Keratinocyte (primary cell): ENCODE measurements at regions not wholly inside any gene's neighbourhood (a gene's known extent, or its start where the extent isn't known, plus 50 kb on each side); places are given as distances from the start of the nearest gene placed in this dataset.

Source experiments
- DNase-seq: peaks from one replicate; pipeline ENCODE4 v3.0.0-alpha.2; 2011; ENCODE audit warnings: low read depth, missing footprints, low spot score
- FAIRE-seq: peaks from 2 replicates; lab custom pipeline; 2011; peaks lifted over from hg19 to GRCh38; lab: Jason Lieb, UNC
- H2AFZ ChIP-seq: 2 replicates; pipeline ENCODE4 v1.6.0; 2012; ENCODE audit warnings: low read length, control low read depth, inconsistent platforms; ENCODE audit not compliant: control insufficient read depth
- H3K27ac ChIP-seq: 2 replicates; pipeline ENCODE4 v1.5.1; 2011; ENCODE audit warnings: low read length; ENCODE audit not compliant: control insufficient read depth, insufficient read depth
- H3K27me3 ChIP-seq: 3 replicates; pipeline ENCODE4 v1.6.0; 2011; ENCODE audit warnings: low read length; ENCODE audit not compliant: control insufficient read depth, insufficient read depth; ENCODE audit errors: extremely low read depth
- H3K36me3 ChIP-seq, 2 experiments: 2 replicates in 1 of 2; 3 replicates in 1 of 2; pipeline ENCODE4 v1.5.1; 2011; ENCODE audit warnings: low read length in 2 of 2, mild to moderate bottlenecking in 1 of 2; ENCODE audit not compliant: control insufficient read depth in 2 of 2, insufficient read depth in 2 of 2; ENCODE audit errors: extremely low read depth in 1 of 2
- H3K4me1 ChIP-seq: 3 replicates; pipeline ENCODE4 v1.5.1; 2011; ENCODE audit warnings: low read length; ENCODE audit not compliant: control insufficient read depth, insufficient read depth; ENCODE audit errors: extremely low read depth
- H3K4me2 ChIP-seq: 3 replicates; pipeline ENCODE4 v1.6.0; 2011; ENCODE audit warnings: low read depth, low read length; ENCODE audit not compliant: control insufficient read depth, insufficient read depth; ENCODE audit errors: extremely low read depth
- H3K4me3 ChIP-seq, 3 experiments: fragments of 200-600 bp in 1 of 3; sonication (generic) in 1 of 3; 2 replicates in 2 of 3; 3 replicates in 1 of 3; pipeline ENCODE4 v1.5.1; 2011 to 2016; ENCODE audit warnings: low read length in 3 of 3, mild to moderate bottlenecking in 3 of 3, control low read depth in 2 of 3, inconsistent platforms in 1 of 3, low read depth in 1 of 3, mixed read lengths in 1 of 3, mixed run types in 1 of 3, moderate library complexity in 1 of 3; ENCODE audit not compliant: control insufficient read depth in 2 of 3, insufficient read depth in 2 of 3; ENCODE audit errors: extremely low read depth in 1 of 3
- H3K79me2 ChIP-seq: 2 replicates; pipeline ENCODE4 v1.6.0; 2012; ENCODE audit warnings: low read length; ENCODE audit not compliant: control insufficient read depth, insufficient read depth
- H3K9ac ChIP-seq: 3 replicates; pipeline ENCODE4 v1.6.0; 2011; ENCODE audit warnings: low read length; ENCODE audit not compliant: control insufficient read depth, insufficient read depth; ENCODE audit errors: extremely low read depth
- H3K9me1 ChIP-seq: 3 replicates; pipeline ENCODE4 v1.6.0; 2011; ENCODE audit warnings: low read length; ENCODE audit not compliant: control insufficient read depth, insufficient read depth; ENCODE audit errors: extremely low read depth
- H3K9me3 ChIP-seq: 2 replicates; pipeline ENCODE4 v1.5.1; 2012; ENCODE audit warnings: low read depth, low read length; ENCODE audit not compliant: control insufficient read depth
- H4K20me1 ChIP-seq: 3 replicates; pipeline ENCODE4 v1.6.0; 2011; ENCODE audit warnings: low read length; ENCODE audit not compliant: control insufficient read depth, insufficient read depth; ENCODE audit errors: extremely low read depth
- EZH2 ChIP-seq: IDR thresholded peaks from one replicate; pipeline ENCODE4 v1.6.1; 2012; ENCODE audit warnings: inconsistent platforms, mild to moderate bottlenecking, low read length, moderate library complexity
- dilution Hi-C: fragments of 300-500 bp; cut with MboI; formaldehyde crosslinking; loops from one replicate; pipeline ENCODE4 v1.7.0; 2020; ENCODE audit warnings: low sequenced_read_pairs; ENCODE audit not compliant: extremely low pct_ligation_motif_present
- TF ChIP-seq, protein P1 (sequence below), 3 experiments: IDR thresholded peaks in 1 of 3; conservative IDR thresholded peaks in 1 of 3; optimal IDR thresholded peaks in 1 of 3; 2 replicates in 2 of 3; 3 replicates in 1 of 3; pipeline versions ENCODE3 to v1.5.1; 2011; ENCODE audit warnings: low read length in 3 of 3, mild to moderate bottlenecking in 3 of 3, moderate library complexity in 2 of 3, control low read depth in 1 of 3, inconsistent platforms in 1 of 3; ENCODE audit not compliant: insufficient read depth in 2 of 3; ENCODE audit errors: extremely low read depth in 1 of 3

DNA sequence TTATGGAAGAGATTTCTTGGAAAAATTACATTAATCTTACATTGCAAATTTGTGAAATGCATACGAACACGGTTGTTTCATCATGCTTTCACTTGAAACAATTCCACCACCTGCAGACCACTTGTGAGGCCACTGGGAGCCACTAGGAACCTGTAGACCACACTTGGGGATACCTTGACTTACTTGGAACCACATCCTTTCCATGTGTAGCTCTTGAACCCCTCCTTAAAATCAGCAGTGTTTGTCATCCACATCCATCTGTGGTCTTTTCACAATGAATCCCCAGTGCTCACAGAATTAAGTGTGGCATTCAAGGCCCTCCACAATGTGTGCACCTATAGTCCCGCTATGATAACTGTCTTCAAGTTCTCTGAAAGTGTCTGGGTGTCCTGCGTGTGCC lies 350.9 kb downstream of the MYCN start:
- no peak for DNase-seq
- no peak for TF ChIP-seq EZH2
- TF ChIP-seq, protein P1, sequence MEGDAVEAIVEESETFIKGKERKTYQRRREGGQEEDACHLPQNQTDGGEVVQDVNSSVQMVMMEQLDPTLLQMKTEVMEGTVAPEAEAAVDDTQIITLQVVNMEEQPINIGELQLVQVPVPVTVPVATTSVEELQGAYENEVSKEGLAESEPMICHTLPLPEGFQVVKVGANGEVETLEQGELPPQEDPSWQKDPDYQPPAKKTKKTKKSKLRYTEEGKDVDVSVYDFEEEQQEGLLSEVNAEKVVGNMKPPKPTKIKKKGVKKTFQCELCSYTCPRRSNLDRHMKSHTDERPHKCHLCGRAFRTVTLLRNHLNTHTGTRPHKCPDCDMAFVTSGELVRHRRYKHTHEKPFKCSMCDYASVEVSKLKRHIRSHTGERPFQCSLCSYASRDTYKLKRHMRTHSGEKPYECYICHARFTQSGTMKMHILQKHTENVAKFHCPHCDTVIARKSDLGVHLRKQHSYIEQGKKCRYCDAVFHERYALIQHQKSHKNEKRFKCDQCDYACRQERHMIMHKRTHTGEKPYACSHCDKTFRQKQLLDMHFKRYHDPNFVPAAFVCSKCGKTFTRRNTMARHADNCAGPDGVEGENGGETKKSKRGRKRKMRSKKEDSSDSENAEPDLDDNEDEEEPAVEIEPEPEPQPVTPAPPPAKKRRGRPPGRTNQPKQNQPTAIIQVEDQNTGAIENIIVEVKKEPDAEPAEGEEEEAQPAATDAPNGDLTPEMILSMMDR (optimal IDR thresholded peaks at IDR 0.05 in 1 of 3, IDR thresholded peaks at IDR 0.05 in 1 of 3, conservative IDR thresholded peaks at IDR 0.05 in 1 of 3; ENCODE audit: extremely low read depth in 1 of 3, insufficient read depth in 2 of 3, low read length in 3 of 3) = no peak
- H3K9ac ChIP-seq = no peak overlapping the region
- H3K27ac ChIP-seq = no peak overlapping the region
- no peaks in the 10 kb centered on the region for H3K9me1 ChIP-seq
- no peak overlapping the region for H3K4me2 ChIP-seq
- H2AFZ ChIP-seq = no peak overlapping the region
- H3K79me2 ChIP-seq = no peaks in the 10 kb centered on the region
- no peaks in the 10 kb centered on the region for H4K20me1 ChIP-seq
- H3K4me3 ChIP-seq = no peak overlapping the region
- dilution Hi-C loops = no loop called here
- no peaks in the 10 kb centered on the region for H3K27me3 ChIP-seq
- no peaks in the 10 kb centered on the region for H3K4me1 ChIP-seq
- FAIRE-seq = no peak
- no peaks in the 10 kb centered on the region for H3K9me3 ChIP-seq
- no peaks in the 10 kb centered on the region for H3K36me3 ChIP-seq

DNA sequence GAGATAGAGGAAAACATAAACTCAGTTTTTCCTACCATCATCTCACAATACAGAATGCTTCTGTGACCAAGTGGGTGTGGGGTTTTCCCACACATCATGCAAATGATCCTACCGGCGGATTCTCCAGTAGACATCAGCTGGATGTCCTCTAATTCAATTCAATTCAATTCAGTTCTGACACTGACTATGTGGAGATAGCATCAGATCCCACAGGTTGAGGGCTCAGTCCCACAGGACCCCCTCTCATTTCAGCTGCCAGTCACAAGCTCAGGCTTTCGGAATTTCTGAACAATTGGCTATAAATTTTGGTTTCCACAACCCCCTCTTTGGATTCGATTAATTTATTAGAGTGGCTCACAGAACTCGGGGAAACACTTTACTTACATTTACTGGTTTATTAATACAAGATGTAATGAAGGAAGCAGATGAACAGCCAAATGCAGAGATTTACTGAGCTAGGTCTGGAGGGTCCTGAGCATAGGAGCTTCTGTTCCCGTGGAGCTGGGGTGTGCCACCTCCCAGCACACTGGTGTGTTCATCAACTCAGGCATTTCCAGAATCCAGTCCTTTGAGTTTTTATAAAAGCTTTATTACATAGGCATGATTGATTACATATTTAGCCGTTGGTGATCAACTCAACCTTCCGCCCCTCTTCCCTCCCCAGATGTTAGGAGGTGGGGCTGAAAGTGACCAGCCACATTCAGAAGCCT lies 350.1 kb downstream of the MYCN start:
- Histone ChIP-seq H2AFZ (no peak overlapping the region), H3K4me1 (no peaks in the 10 kb centered on the region), H3K9me1 (no peaks in the 10 kb centered on the region), H4K20me1 (no peaks in the 10 kb centered on the region), H3K9me3 (no peaks in the 10 kb centered on the region), H3K79me2 (no peaks in the 10 kb centered on the region), H3K27me3 (no peaks in the 10 kb centered on the region), H3K4me2 (no peak overlapping the region), H3K9ac (no peak overlapping the region), H3K4me3 (no peak overlapping the region), H3K36me3 (no peaks in the 10 kb centered on the region), H3K27ac (no peak overlapping the region)
- dilution Hi-C loops = no loop called here
- TF ChIP-seq EZH2 = no peak
- TF ChIP-seq, protein P1 (optimal IDR thresholded peaks at IDR 0.05 in 1 of 3, IDR thresholded peaks at IDR 0.05 in 1 of 3, conservative IDR thresholded peaks at IDR 0.05 in 1 of 3; ENCODE audit: extremely low read depth in 1 of 3, insufficient read depth in 2 of 3, low read length in 3 of 3) = no peak
- no peak for DNase-seq
- FAIRE-seq = no peak
